GM23248 (cell line): ENCODE measurements at regions not wholly inside any gene's neighbourhood (a gene's known extent, or its start where the extent isn't known, plus 50 kb on each side); places are given as distances from the start of the nearest gene placed in this dataset.

Experiments
- EZH2 ChIP-seq: fragments of 200-600 bp; sonication (generic); IDR thresholded peaks from 2 replicates; pipeline ENCODE4 v1.6.1; 2018; ENCODE audit warnings: antibody characterized with exemption, mild to moderate bottlenecking; ENCODE audit not compliant: insufficient read depth, poor library complexity, severe bottlenecking
- EZH2phosphoT487 ChIP-seq: fragments of 200-600 bp; sonication (generic); IDR thresholded peaks from 2 replicates; pipeline ENCODE4 v1.6.1; 2018; ENCODE audit warnings: antibody characterized with exemption, moderate library complexity, mild to moderate bottlenecking, low read depth; ENCODE audit not compliant: insufficient read depth

DNA sequence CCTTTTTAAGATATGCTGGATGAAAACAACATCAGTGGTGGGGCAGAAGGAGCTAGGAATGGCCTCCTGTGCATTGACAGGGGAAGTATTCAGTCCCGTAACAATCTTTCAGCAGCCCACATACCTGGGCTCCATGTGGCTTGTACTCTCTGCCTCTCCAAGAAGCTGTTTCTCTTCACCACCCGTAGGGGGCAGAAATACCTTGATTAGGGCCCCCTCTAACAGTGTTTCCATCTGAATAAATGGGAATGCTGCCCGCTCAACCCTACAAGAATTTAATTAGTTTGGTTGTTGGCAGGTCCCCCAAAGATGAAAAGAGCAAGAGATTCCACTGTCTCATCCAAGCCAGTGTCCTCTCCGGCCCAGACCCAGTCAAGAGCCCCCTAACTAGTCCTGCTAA lies 155.2 kb downstream of the SMIM20 start:
- TF ChIP-seq EZH2 (no peak), EZH2phosphoT487 (no peak)
